ENCODE measurements at regions not wholly inside any gene's neighbourhood (a gene's known extent, or its start where the extent isn't known, plus 50 kb on each side); places are given as distances from the start of the nearest gene placed in this dataset.

DNA sequence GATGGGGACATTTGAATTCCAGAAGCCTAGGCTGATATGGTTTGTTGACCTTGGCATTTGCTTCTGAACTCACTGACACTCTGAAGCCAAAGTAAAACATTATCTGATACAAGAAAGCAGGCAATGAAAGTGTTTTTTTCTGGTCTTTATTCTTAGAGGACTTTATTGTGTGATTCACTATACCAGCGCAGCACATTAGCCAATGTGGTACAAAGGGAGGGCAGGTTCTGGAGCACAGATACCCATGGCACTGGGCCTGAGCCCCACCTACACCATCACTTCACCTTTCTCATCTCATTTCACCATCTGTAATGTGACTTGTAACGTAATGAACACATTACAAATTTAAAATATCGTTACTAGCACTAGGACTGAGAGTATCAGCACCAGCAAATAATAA lies 89.7 kb upstream of the ZNF366 start:
- TF ChIP-seq, protein P1, sequence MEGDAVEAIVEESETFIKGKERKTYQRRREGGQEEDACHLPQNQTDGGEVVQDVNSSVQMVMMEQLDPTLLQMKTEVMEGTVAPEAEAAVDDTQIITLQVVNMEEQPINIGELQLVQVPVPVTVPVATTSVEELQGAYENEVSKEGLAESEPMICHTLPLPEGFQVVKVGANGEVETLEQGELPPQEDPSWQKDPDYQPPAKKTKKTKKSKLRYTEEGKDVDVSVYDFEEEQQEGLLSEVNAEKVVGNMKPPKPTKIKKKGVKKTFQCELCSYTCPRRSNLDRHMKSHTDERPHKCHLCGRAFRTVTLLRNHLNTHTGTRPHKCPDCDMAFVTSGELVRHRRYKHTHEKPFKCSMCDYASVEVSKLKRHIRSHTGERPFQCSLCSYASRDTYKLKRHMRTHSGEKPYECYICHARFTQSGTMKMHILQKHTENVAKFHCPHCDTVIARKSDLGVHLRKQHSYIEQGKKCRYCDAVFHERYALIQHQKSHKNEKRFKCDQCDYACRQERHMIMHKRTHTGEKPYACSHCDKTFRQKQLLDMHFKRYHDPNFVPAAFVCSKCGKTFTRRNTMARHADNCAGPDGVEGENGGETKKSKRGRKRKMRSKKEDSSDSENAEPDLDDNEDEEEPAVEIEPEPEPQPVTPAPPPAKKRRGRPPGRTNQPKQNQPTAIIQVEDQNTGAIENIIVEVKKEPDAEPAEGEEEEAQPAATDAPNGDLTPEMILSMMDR (IDR thresholded peaks at IDR 0.05; ENCODE audit: low read depth, low read length): no peak
- no peak for TF ChIP-seq POLR2A (IDR thresholded peaks at IDR 0.05; ENCODE audit: extremely low read depth, insufficient read length)
- TF ChIP-seq, protein P2, sequence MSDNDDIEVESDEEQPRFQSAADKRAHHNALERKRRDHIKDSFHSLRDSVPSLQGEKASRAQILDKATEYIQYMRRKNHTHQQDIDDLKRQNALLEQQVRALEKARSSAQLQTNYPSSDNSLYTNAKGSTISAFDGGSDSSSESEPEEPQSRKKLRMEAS (IDR thresholded peaks at IDR 0.05; ENCODE audit: low read depth, low read length): no peak
